IMR-90 (cell line): ENCODE measurements at regions not wholly inside any gene's neighbourhood (a gene's known extent, or its start where the extent isn't known, plus 50 kb on each side); places are given as distances from the start of the nearest gene placed in this dataset.

Experiments
- ATAC-seq: fragments of 200-7000 bp; cut with Tn5 transposase; 2 replicates; pipeline ENCODE4 v1.9.1; 2020; ENCODE audit warnings: low read depth, mild to moderate bottlenecking, moderate library complexity
- BruUV-seq: library from RNA; stranded (reverse); fragments of 400-500 nt; replicated peaks from 2 replicates; lab custom pipeline; 2021; lab: Mats Ljungman, UMichigan
- CTCF ChIA-PET: fragments of 300-600 bp; formaldehyde crosslinking; extraction: SDS; loops from one replicate; lab custom pipeline; 2021; ENCODE audit warnings: antibody characterized with exemption; lab: Yijun Ruan, JAX
- POLR2A ChIA-PET: fragments of 300-600 bp; sonication (Branson Sonifier 250); formaldehyde crosslinking; loops from one replicate; lab custom pipeline; 2022; ENCODE audit warnings: antibody characterized with exemption; ENCODE audit not compliant: unreplicated experiment; lab: Charles Lee
- DNase-seq: peaks from one replicate; pipeline ENCODE4 v3.0.0; 2013
- H2AFZ ChIP-seq: replicated peaks from 2 replicates; pipeline ENCODE3; 2013; ENCODE audit warnings: low read length, mild to moderate bottlenecking; ENCODE audit not compliant: poor library complexity
- H2AK5ac ChIP-seq: 2 replicates; pipeline ENCODE4 v1.6.1; 2013; ENCODE audit warnings: low read depth, low read length, inconsistent platforms
- H2AK9ac ChIP-seq: replicated peaks from 2 replicates; pipeline ENCODE3; 2013; ENCODE audit warnings: mild to moderate bottlenecking, low read depth, low read length, moderate library complexity; ENCODE audit not compliant: poor library complexity
- H2BK120ac ChIP-seq: 2 replicates; pipeline ENCODE4 v1.6.1; 2013; ENCODE audit warnings: low read depth, low read length, inconsistent platforms
- H2BK15ac ChIP-seq: 3 replicates; pipeline ENCODE4 v1.6.1; 2013; ENCODE audit warnings: low read depth, low read length, inconsistent platforms
- H2BK20ac ChIP-seq: 2 replicates; pipeline ENCODE4 v1.6.1; 2013; ENCODE audit warnings: low read depth, mild to moderate bottlenecking, inconsistent platforms, low read length, moderate library complexity
- H2BK5ac ChIP-seq: 2 replicates; pipeline ENCODE4 v1.6.1; 2013; ENCODE audit warnings: mild to moderate bottlenecking, low read depth, low read length, inconsistent platforms; ENCODE audit not compliant: poor library complexity, severe bottlenecking
- H3K14ac ChIP-seq: replicated peaks from 2 replicates; pipeline ENCODE4 v1.6.1; 2013; ENCODE audit warnings: low read depth, low read length, inconsistent platforms
- H3K18ac ChIP-seq: 2 replicates; pipeline ENCODE4 v1.6.1; 2013; ENCODE audit warnings: low read depth, low read length, control low read depth
- H3K23ac ChIP-seq: 2 replicates; pipeline ENCODE4 v1.6.1; 2013; ENCODE audit warnings: low read depth, low read length, inconsistent platforms
- H3K27ac ChIP-seq: 2 replicates; pipeline ENCODE4 v1.5.1; 2013; ENCODE audit warnings: mild to moderate bottlenecking, control low read depth, low read length; ENCODE audit not compliant: insufficient read depth
- H3K27me3 ChIP-seq: 2 replicates; pipeline ENCODE4 v1.6.1; 2013; ENCODE audit warnings: low read length; ENCODE audit not compliant: control insufficient read depth, insufficient read depth
- H3K36me3 ChIP-seq: 2 replicates; pipeline ENCODE4 v1.6.1; 2013; ENCODE audit warnings: low read length, mixed read lengths; ENCODE audit not compliant: control insufficient read depth, insufficient read depth
- H3K4ac ChIP-seq: 2 replicates; pipeline ENCODE4 v1.6.1; 2013; ENCODE audit warnings: low read depth, low read length, inconsistent platforms
- H3K4me1 ChIP-seq: 2 replicates; pipeline ENCODE4 v1.6.1; 2013; ENCODE audit warnings: low read length, mixed read lengths; ENCODE audit not compliant: control insufficient read depth, insufficient read depth
- H3K4me2 ChIP-seq: 2 replicates; pipeline ENCODE4 v1.6.1; 2013; ENCODE audit warnings: low read depth, mild to moderate bottlenecking, control low read depth, low read length, moderate library complexity
- H3K4me3 ChIP-seq: 2 replicates; pipeline ENCODE4 v1.5.1; 2013; ENCODE audit warnings: low read depth, mild to moderate bottlenecking, control low read depth, low read length, moderate library complexity; ENCODE audit not compliant: insufficient read depth
- H3K56ac ChIP-seq: 2 replicates; pipeline ENCODE4 v1.6.1; 2013; ENCODE audit warnings: low read length, inconsistent platforms; ENCODE audit not compliant: insufficient read depth; ENCODE audit errors: extremely low read depth
- H3K79me1 ChIP-seq, 2 experiments: 2 replicates each; pipeline ENCODE4 v1.6.1; 2013; ENCODE audit warnings: low read length in 2 of 2, inconsistent platforms in 1 of 2, low read depth in 1 of 2
- H3K9ac ChIP-seq: 2 replicates; pipeline ENCODE4 v1.6.1; 2013; ENCODE audit warnings: low read depth, low read length, control low read depth
- H3K9me1 ChIP-seq: 2 replicates; pipeline ENCODE4 v1.6.1; 2013; ENCODE audit warnings: low read length, inconsistent platforms; ENCODE audit not compliant: insufficient read depth
- H3K9me3 ChIP-seq: 2 replicates; pipeline ENCODE4 v1.6.1; 2013; ENCODE audit warnings: low read length; ENCODE audit not compliant: control insufficient read depth, insufficient read depth
- H4K20me1 ChIP-seq: 2 replicates; pipeline ENCODE4 v1.6.1; 2013; ENCODE audit warnings: low read length, inconsistent platforms; ENCODE audit not compliant: insufficient read depth
- H4K5ac ChIP-seq: 2 replicates; pipeline ENCODE4 v1.6.1; 2013; ENCODE audit warnings: mild to moderate bottlenecking, low read depth, low read length, control low read depth
- H4K8ac ChIP-seq, 2 experiments: 2 replicates each; pipeline ENCODE4 v1.6.1; 2013; ENCODE audit warnings: low read depth in 2 of 2, low read length in 2 of 2, control low read depth in 1 of 2, inconsistent platforms in 1 of 2
- H4K91ac ChIP-seq: 2 replicates; pipeline ENCODE4 v1.6.1; 2013; ENCODE audit warnings: low read depth, low read length, inconsistent platforms; ENCODE audit not compliant: insufficient read depth
- BHLHE40 ChIP-seq: fragments of 150-350 bp; IDR thresholded peaks from 2 replicates; pipeline ENCODE4 v1.6.1; 2016; ENCODE audit warnings: mild to moderate bottlenecking, low read depth, low read length
- CEBPB ChIP-seq: IDR thresholded peaks from 2 replicates; pipeline ENCODE4 v1.6.1; 2012; ENCODE audit warnings: low read depth, low read length, improper control_type of control experiment
- CHD1 ChIP-seq: IDR thresholded peaks from 2 replicates; pipeline ENCODE4 v1.6.1; 2012; ENCODE audit warnings: low read depth, low read length, improper control_type of control experiment
- CTCF ChIP-seq: conservative IDR thresholded peaks from 2 replicates; pipeline ENCODE4 v1.5.1; 2012; ENCODE audit warnings: mild to moderate bottlenecking, low read depth, low read length, improper control_type of control experiment
- ELK1 ChIP-seq: fragments of 150-350 bp; IDR thresholded peaks from 2 replicates; pipeline ENCODE4 v1.6.1; 2016; ENCODE audit warnings: low read depth, mild to moderate bottlenecking, low read length, moderate library complexity, borderline replicate concordance
- FOS ChIP-seq: fragments of 150-350 bp; IDR thresholded peaks from 2 replicates; pipeline ENCODE4 v1.6.1; 2016; ENCODE audit warnings: low read depth, low read length
- MAFK ChIP-seq: IDR thresholded peaks from 2 replicates; pipeline ENCODE4 v1.6.1; 2012; ENCODE audit warnings: low read depth, low read length, improper control_type of control experiment
- MAZ ChIP-seq: IDR thresholded peaks from 2 replicates; pipeline ENCODE4 v1.6.1; 2012; ENCODE audit warnings: low read depth, mild to moderate bottlenecking, low read length, improper control_type of control experiment, moderate library complexity, borderline replicate concordance
- MXI1 ChIP-seq: IDR thresholded peaks from 2 replicates; pipeline ENCODE4 v1.6.1; 2012; ENCODE audit warnings: low read depth, mild to moderate bottlenecking, low read length, moderate library complexity, borderline replicate concordance
- NFE2L2 ChIP-seq: fragments of 150-350 bp; IDR thresholded peaks from 2 replicates; pipeline ENCODE4 v1.6.1; 2016; ENCODE audit warnings: low read depth, mild to moderate bottlenecking, low read length
- POLR2A ChIP-seq: IDR thresholded peaks from 2 replicates; pipeline ENCODE4 v1.6.1; 2012; ENCODE audit warnings: mild to moderate bottlenecking, low read depth, low read length
- RAD21 ChIP-seq: IDR thresholded peaks from 2 replicates; pipeline ENCODE4 v1.6.1; 2012; ENCODE audit warnings: low read length, improper control_type of control experiment
- RCOR1 ChIP-seq: IDR thresholded peaks from 2 replicates; pipeline ENCODE4 v1.6.1; 2012; ENCODE audit warnings: mild to moderate bottlenecking, low read length, improper control_type of control experiment; ENCODE audit not compliant: insufficient replicate concordance
- RFX5 ChIP-seq: IDR thresholded peaks from 2 replicates; pipeline ENCODE4 v1.8.0; 2012; ENCODE audit warnings: low read depth, mild to moderate bottlenecking, low read length, moderate library complexity
- SMC3 ChIP-seq: fragments of 150-350 bp; IDR thresholded peaks from 2 replicates; pipeline ENCODE4 v1.6.1; 2016; ENCODE audit warnings: low read depth, mild to moderate bottlenecking, antibody characterized with exemption, low read length, moderate library complexity
- WGBS, 2 experiments: methylation state at CpG; one replicate each; pipeline versions ENCODE4 v1.1.5 to v1.1.7; 2013; ENCODE audit warnings: missing lambda C conversion rate in 2 of 2; ENCODE audit not compliant: insufficient read length in 1 of 2; ENCODE audit errors: extremely low coverage in 2 of 2; 5-methylcytosine and 5-hydroxymethylcytosine counted together
- dilution Hi-C: fragments of 300-500 bp; cut with HindIII; formaldehyde crosslinking; loops from one replicate; pipeline ENCODE4 v1.14.3; 2018; ENCODE audit warnings: low sequenced_read_pairs; ENCODE audit not compliant: unreplicated experiment
- in situ Hi-C: fragments of 300-500 bp; cut with MboI; formaldehyde crosslinking; loops from 3 replicates; pipeline ENCODE4 v1.14.3; 2019; ENCODE audit warnings: low sequenced_read_pairs, inconsistent platforms, mixed read lengths
- intact Hi-C: fragments of 100-400 bp; cut with micrococcal nuclease; formaldehyde crosslinking; loops from 2 replicates; pipeline ENCODE4 v1.10.0; 2022
- TF ChIP-seq, protein P1 (sequence below): fragments of 150-350 bp; IDR thresholded peaks from 2 replicates; pipeline ENCODE4 v1.6.1; 2017; ENCODE audit warnings: mild to moderate bottlenecking, antibody characterized with exemption, low read length, low read depth

- no peak for DNase-seq
- H4K91ac ChIP-seq = no peak overlapping the region
- no peak overlapping the region for H3K56ac ChIP-seq
- TF ChIP-seq ELK1 = no peak
- TF ChIP-seq RAD21 = no peak
- TF ChIP-seq NFE2L2 = no peak
- no peak for TF ChIP-seq POLR2A
- no peak for TF ChIP-seq FOS
- TF ChIP-seq CTCF = no peak
- TF ChIP-seq CHD1 = no peak
- no peak for TF ChIP-seq MAZ
- TF ChIP-seq MXI1 = no peak
- TF ChIP-seq CEBPB = no peak
- no peak for TF ChIP-seq MAFK
- TF ChIP-seq, protein P1, sequence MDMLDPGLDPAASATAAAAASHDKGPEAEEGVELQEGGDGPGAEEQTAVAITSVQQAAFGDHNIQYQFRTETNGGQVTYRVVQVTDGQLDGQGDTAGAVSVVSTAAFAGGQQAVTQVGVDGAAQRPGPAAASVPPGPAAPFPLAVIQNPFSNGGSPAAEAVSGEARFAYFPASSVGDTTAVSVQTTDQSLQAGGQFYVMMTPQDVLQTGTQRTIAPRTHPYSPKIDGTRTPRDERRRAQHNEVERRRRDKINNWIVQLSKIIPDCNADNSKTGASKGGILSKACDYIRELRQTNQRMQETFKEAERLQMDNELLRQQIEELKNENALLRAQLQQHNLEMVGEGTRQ = no peak
- TF ChIP-seq SMC3 = no peak
- TF ChIP-seq BHLHE40 = no peak
- TF ChIP-seq RFX5 = no peak
- TF ChIP-seq RCOR1 = no peak
- ChIA-PET POLR2A (no interaction called here), CTCF (interaction anchor here (1.7 kb wide), 1 partner anchor 12 kb away, joined by 4 read pairs; no protein-coding TSS in a partner anchor)
- H3K23ac ChIP-seq = no peak overlapping the region
- no peaks in the 10 kb centered on the region for H3K4me1 ChIP-seq
- dilution Hi-C loops = no loop called here
- H3K79me1 ChIP-seq = no peaks in the 10 kb centered on the region
- no peak overlapping the region for H3K4me3 ChIP-seq
- in situ Hi-C loops = no loop called here
- no peaks in the 10 kb centered on the region for H3K9me3 ChIP-seq
- BruUV-seq = no TSS peak
- H2BK5ac ChIP-seq = no peak overlapping the region
- H3K27me3 ChIP-seq = peaks cover 1% of the 10 kb centered on the region; the same call in 1 of the 2 replicates
- H3K9me1 ChIP-seq = no peaks in the 10 kb centered on the region
- no peak overlapping the region for H2AK9ac ChIP-seq
- intact Hi-C loops = no loop called here
- no peak overlapping the region for H3K4me2 ChIP-seq
- no peaks in the 10 kb centered on the region for H3K36me3 ChIP-seq
- no peak overlapping the region for H3K27ac ChIP-seq
- H2BK120ac ChIP-seq = no peak overlapping the region
- H3K4ac ChIP-seq = no peak overlapping the region
- no peak overlapping the region for H3K9ac ChIP-seq
- H2AK5ac ChIP-seq = no peak overlapping the region
- WGBS, 2 experiments = no CpG with 5 or more reads among the region's 1 CpG
- no peak overlapping the region for H4K5ac ChIP-seq
- no peak overlapping the region for H3K14ac ChIP-seq
- no peaks in the 10 kb centered on the region for H4K20me1 ChIP-seq
- no peak overlapping the region for H3K18ac ChIP-seq
- no peak overlapping the region for H2BK15ac ChIP-seq
- H2AFZ ChIP-seq = no peak overlapping the region
- no peak for ATAC-seq
- H4K8ac ChIP-seq = no peak overlapping the region
- no peak overlapping the region for H2BK20ac ChIP-seq
These were observed 52.3 kb upstream of the LSM6 start for GRCh38 chr4:146123231-146123630.
